Keratinocyte (primary cell): ENCODE measurements at regions not wholly inside any gene's neighbourhood (a gene's known extent, or its start where the extent isn't known, plus 50 kb on each side); places are given as distances from the start of the nearest gene placed in this dataset.

Experiments
- DNase-seq: peaks from one replicate; pipeline ENCODE4 v3.0.0-alpha.2; 2011; ENCODE audit warnings: low read depth, missing footprints, low spot score
- FAIRE-seq: peaks from 2 replicates; lab custom pipeline; 2011; peaks lifted over from hg19 to GRCh38; lab: Jason Lieb, UNC
- H2AFZ ChIP-seq: 2 replicates; pipeline ENCODE4 v1.6.0; 2012; ENCODE audit warnings: low read length, control low read depth, inconsistent platforms; ENCODE audit not compliant: control insufficient read depth
- H3K27ac ChIP-seq: 2 replicates; pipeline ENCODE4 v1.5.1; 2011; ENCODE audit warnings: low read length; ENCODE audit not compliant: control insufficient read depth, insufficient read depth
- H3K27me3 ChIP-seq: 3 replicates; pipeline ENCODE4 v1.6.0; 2011; ENCODE audit warnings: low read length; ENCODE audit not compliant: control insufficient read depth, insufficient read depth; ENCODE audit errors: extremely low read depth
- H3K36me3 ChIP-seq, 2 experiments: 2 replicates in 1 of 2; 3 replicates in 1 of 2; pipeline ENCODE4 v1.5.1; 2011; ENCODE audit warnings: low read length in 2 of 2, mild to moderate bottlenecking in 1 of 2; ENCODE audit not compliant: control insufficient read depth in 2 of 2, insufficient read depth in 2 of 2; ENCODE audit errors: extremely low read depth in 1 of 2
- H3K4me1 ChIP-seq: 3 replicates; pipeline ENCODE4 v1.5.1; 2011; ENCODE audit warnings: low read length; ENCODE audit not compliant: control insufficient read depth, insufficient read depth; ENCODE audit errors: extremely low read depth
- H3K4me2 ChIP-seq: 3 replicates; pipeline ENCODE4 v1.6.0; 2011; ENCODE audit warnings: low read depth, low read length; ENCODE audit not compliant: control insufficient read depth, insufficient read depth; ENCODE audit errors: extremely low read depth
- H3K4me3 ChIP-seq, 3 experiments: fragments of 200-600 bp in 1 of 3; sonication (generic) in 1 of 3; 2 replicates in 2 of 3; 3 replicates in 1 of 3; pipeline ENCODE4 v1.5.1; 2011 to 2016; ENCODE audit warnings: low read length in 3 of 3, mild to moderate bottlenecking in 3 of 3, control low read depth in 2 of 3, inconsistent platforms in 1 of 3, low read depth in 1 of 3, mixed read lengths in 1 of 3, mixed run types in 1 of 3, moderate library complexity in 1 of 3; ENCODE audit not compliant: control insufficient read depth in 2 of 3, insufficient read depth in 2 of 3; ENCODE audit errors: extremely low read depth in 1 of 3
- H3K79me2 ChIP-seq: 2 replicates; pipeline ENCODE4 v1.6.0; 2012; ENCODE audit warnings: low read length; ENCODE audit not compliant: control insufficient read depth, insufficient read depth
- H3K9ac ChIP-seq: 3 replicates; pipeline ENCODE4 v1.6.0; 2011; ENCODE audit warnings: low read length; ENCODE audit not compliant: control insufficient read depth, insufficient read depth; ENCODE audit errors: extremely low read depth
- H3K9me1 ChIP-seq: 3 replicates; pipeline ENCODE4 v1.6.0; 2011; ENCODE audit warnings: low read length; ENCODE audit not compliant: control insufficient read depth, insufficient read depth; ENCODE audit errors: extremely low read depth
- H3K9me3 ChIP-seq: 2 replicates; pipeline ENCODE4 v1.5.1; 2012; ENCODE audit warnings: low read depth, low read length; ENCODE audit not compliant: control insufficient read depth
- H4K20me1 ChIP-seq: 3 replicates; pipeline ENCODE4 v1.6.0; 2011; ENCODE audit warnings: low read length; ENCODE audit not compliant: control insufficient read depth, insufficient read depth; ENCODE audit errors: extremely low read depth
- CTCF ChIP-seq, 3 experiments: IDR thresholded peaks in 1 of 3; conservative IDR thresholded peaks in 1 of 3; optimal IDR thresholded peaks in 1 of 3; 2 replicates in 2 of 3; 3 replicates in 1 of 3; pipeline versions ENCODE3 to v1.5.1; 2011; ENCODE audit warnings: low read length in 3 of 3, mild to moderate bottlenecking in 3 of 3, moderate library complexity in 2 of 3, control low read depth in 1 of 3, inconsistent platforms in 1 of 3; ENCODE audit not compliant: insufficient read depth in 2 of 3; ENCODE audit errors: extremely low read depth in 1 of 3
- EZH2 ChIP-seq: IDR thresholded peaks from one replicate; pipeline ENCODE4 v1.6.1; 2012; ENCODE audit warnings: inconsistent platforms, mild to moderate bottlenecking, low read length, moderate library complexity
- dilution Hi-C: fragments of 300-500 bp; cut with MboI; formaldehyde crosslinking; loops from one replicate; pipeline ENCODE4 v1.7.0; 2020; ENCODE audit warnings: low sequenced_read_pairs; ENCODE audit not compliant: extremely low pct_ligation_motif_present

- H3K9ac ChIP-seq: no peak overlapping the region
- no peaks in the 10 kb centered on the region for H3K27me3 ChIP-seq
- peaks cover 45% of the 10 kb centered on the region for H3K9me3 ChIP-seq
- H4K20me1 ChIP-seq: no peaks in the 10 kb centered on the region
- H3K4me2 ChIP-seq: no peak overlapping the region
- no peak overlapping the region for H3K4me3 ChIP-seq
- no peaks in the 10 kb centered on the region for H3K79me2 ChIP-seq
- FAIRE-seq (no peak), DNase-seq (no peak)
- TF ChIP-seq EZH2 (no peak), CTCF (optimal IDR thresholded peaks at IDR 0.05 in 1 of 3, IDR thresholded peaks at IDR 0.05 in 1 of 3, conservative IDR thresholded peaks at IDR 0.05 in 1 of 3; ENCODE audit: extremely low read depth in 1 of 3, insufficient read depth in 2 of 3, low read length in 3 of 3) (no peak)
- H3K36me3 ChIP-seq: no peaks in the 10 kb centered on the region
- H3K4me1 ChIP-seq: no peaks in the 10 kb centered on the region
- H3K27ac ChIP-seq: no peak overlapping the region
- H3K9me1 ChIP-seq: no peaks in the 10 kb centered on the region
- dilution Hi-C loops: no loop called here
- no peak overlapping the region for H2AFZ ChIP-seq
Measured at GRCh38 chr15:20361091-20361490, 180.5 kb downstream of the GOLGA6L6 start.

- FAIRE-seq: no peak
- TF ChIP-seq EZH2 (no peak), CTCF (optimal IDR thresholded peaks at IDR 0.05 in 1 of 3, IDR thresholded peaks at IDR 0.05 in 1 of 3, conservative IDR thresholded peaks at IDR 0.05 in 1 of 3; ENCODE audit: extremely low read depth in 1 of 3, insufficient read depth in 2 of 3, low read length in 3 of 3) (no peak)
- no peaks in the 10 kb centered on the region for H3K27me3 ChIP-seq
- H3K79me2 ChIP-seq: no peaks in the 10 kb centered on the region
- H3K4me1 ChIP-seq: no peaks in the 10 kb centered on the region
- dilution Hi-C loops: no loop called here
- H3K9ac ChIP-seq: no peak overlapping the region
- no peaks in the 10 kb centered on the region for H4K20me1 ChIP-seq
- no peak overlapping the region for H3K4me2 ChIP-seq
- no peak overlapping the region for H3K4me3 ChIP-seq
- H3K36me3 ChIP-seq: no peaks in the 10 kb centered on the region
- H2AFZ ChIP-seq: no peak overlapping the region
- DNase-seq: no peak
- peaks cover 61% of the 10 kb centered on the region for H3K9me3 ChIP-seq
- no peak overlapping the region for H3K27ac ChIP-seq
- H3K9me1 ChIP-seq: no peaks in the 10 kb centered on the region
Measured at GRCh38 chr15:20358779-20359414, 182.7 kb downstream of the GOLGA6L6 start.
